Lung (tissue), 11 donors: ENCODE measurements at regions not wholly inside any gene's neighbourhood (a gene's known extent, or its start where the extent isn't known, plus 50 kb on each side); places are given as distances from the start of the nearest gene placed in this dataset.

Experiments used
- ATAC-seq: fragments of 200-7000 bp; cut with Tn5 transposase; one replicate; pipeline ENCODE4 v1.9.1; 2020; ENCODE audit warnings: moderate number of reproducible peaks; ENCODE audit not compliant: insufficient read depth, low FRiP score
- DNase-seq, 3 donors: peaks; one replicate each; pipeline ENCODE4 v3.0.0-alpha.2; 2013 to 2017
- H3K27ac ChIP-seq, 2 donors: one replicate each; pipeline ENCODE4 v1.5.1; 2013; ENCODE audit warnings: mild to moderate bottlenecking in 2 of 2, moderate library complexity in 2 of 2, control low read depth in 1 of 2, inconsistent platforms in 1 of 2, low read depth in 1 of 2, low read length in 1 of 2
- H3K27me3 ChIP-seq, 3 donors: one replicate each; pipeline ENCODE4 v1.5.1; 2013; ENCODE audit warnings: low read length in 2 of 3; ENCODE audit not compliant: control insufficient read depth in 3 of 3, insufficient read depth in 3 of 3
- H3K36me3 ChIP-seq, 4 donors: one replicate each; pipeline ENCODE4 v1.5.1; 2013; ENCODE audit warnings: low read length in 4 of 4, mild to moderate bottlenecking in 1 of 4, moderate library complexity in 1 of 4; ENCODE audit not compliant: control insufficient read depth in 4 of 4, insufficient read depth in 4 of 4
- H3K4me1 ChIP-seq, 5 donors: one replicate each; pipeline ENCODE4 v1.5.1; 2013; ENCODE audit warnings: low read length in 5 of 5, mild to moderate bottlenecking in 2 of 5, moderate library complexity in 1 of 5; ENCODE audit not compliant: control insufficient read depth in 5 of 5, insufficient read depth in 5 of 5
- H3K4me3 ChIP-seq: one replicate; pipeline ENCODE4 v1.5.1; 2013; ENCODE audit warnings: mild to moderate bottlenecking, control low read depth, moderate library complexity
- H3K9ac ChIP-seq, 2 donors: one replicate each; pipeline ENCODE4 v1.5.1; 2013; ENCODE audit warnings: low read length in 2 of 2, control low read depth in 1 of 2; ENCODE audit not compliant: insufficient read depth in 1 of 2
- H3K9me3 ChIP-seq, 4 donors: one replicate each; pipeline ENCODE4 v1.5.1; 2013; ENCODE audit warnings: low read length in 3 of 4, mild to moderate bottlenecking in 1 of 4, moderate library complexity in 1 of 4; ENCODE audit not compliant: control insufficient read depth in 4 of 4, insufficient read depth in 3 of 4
- CTCF ChIP-seq: IDR thresholded peaks from 2 replicates; pipeline ENCODE4 v1.5.1; 2012; ENCODE audit warnings: mild to moderate bottlenecking; ENCODE audit errors: control extremely low read depth, extremely low read depth
- WGBS, 2 donors: extraction: QIAGEN DNeasy Blood & Tissue Kit; methylation state at CpG; one replicate each; pipeline ENCODE4 v1.1.7; 2013; 5-methylcytosine and 5-hydroxymethylcytosine counted together
- donor health status: control.
- donor health status: control.
- donor health status: Bipolar disorder and iron deficiency.
- donor health status: healthy.
- donor health status: DM: yes; HTN: yes; CAD: no.

GRCh38 chr6:33944686-33945411 is 141.0 kb upstream of the MLN start:
- 81 to 88% methylated on average over 22 of the region's 22 CpGs for WGBS, 2 donors
- Histone ChIP-seq H3K4me3 (no peak overlapping the region), H3K9me3 (no peaks in the 10 kb centered on the region), H3K4me1 (no peaks in the 10 kb centered on the region), H3K27me3 (peaks cover 0 to 6% (median 0%) of the 10 kb centered on the region in 3 donors), H3K9ac (no peak overlapping the region), H3K36me3 (no peaks in the 10 kb centered on the region), H3K27ac (no peak overlapping the region)
- no peak for ATAC-seq
- DNase-seq: peak in 1 of 3 donors; percentile 25
- no peak for TF ChIP-seq CTCF

- no peaks in the 10 kb centered on the region for H3K36me3 ChIP-seq
- H3K9me3 ChIP-seq: peaks cover 0 to 4% (median 0%) of the 10 kb centered on the region in 4 donors
- no peak overlapping the region for H3K27ac ChIP-seq
- no peak overlapping the region for H3K4me3 ChIP-seq
- 24 to 29% methylated on average over 1 of the region's 1 CpG for WGBS, 2 donors
- no peak for TF ChIP-seq CTCF
- ATAC-seq (no peak), DNase-seq (no peak)
- H3K27me3 ChIP-seq: peaks cover 0 to 12% (median 0%) of the 10 kb centered on the region in 3 donors
- no peak overlapping the region for H3K9ac ChIP-seq
- H3K4me1 ChIP-seq: no peaks in the 10 kb centered on the region
Measured at GRCh38 chr6:33936886-33937285, 133.1 kb upstream of the MLN start.

DNA sequence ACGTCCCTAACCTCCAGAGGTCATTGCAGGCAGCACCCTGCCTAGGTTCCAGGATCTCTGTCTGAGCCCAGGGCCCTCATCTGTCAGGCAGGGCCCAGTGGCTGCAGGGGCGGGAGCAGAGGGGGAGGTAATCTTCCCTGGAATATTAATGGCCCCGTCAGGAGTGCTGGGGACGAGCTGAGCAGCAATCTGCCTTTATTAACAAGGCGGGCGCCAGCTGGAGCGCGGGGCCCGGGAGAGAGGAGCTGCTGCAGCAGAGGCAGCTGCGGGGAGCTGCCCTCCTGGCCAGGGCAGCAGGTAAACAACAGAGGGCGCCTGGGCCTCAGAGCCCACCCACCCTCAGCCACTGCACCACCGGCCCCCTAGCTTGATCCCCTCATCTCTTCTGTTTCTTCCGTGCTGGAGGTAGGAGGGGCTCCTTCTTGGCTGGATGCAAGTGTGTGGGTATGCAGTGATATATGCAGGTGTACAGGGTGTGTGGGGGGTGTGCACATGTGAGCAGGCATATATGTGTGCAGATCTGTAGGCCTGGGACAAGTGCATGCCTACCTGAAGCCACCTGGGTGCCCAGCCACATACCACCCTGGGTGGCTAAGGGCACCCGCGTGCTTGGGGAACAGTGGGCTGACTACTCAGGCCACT is 131.8 kb upstream of the MLN start:
- no peak overlapping the region for H3K9ac ChIP-seq
- no peaks in the 10 kb centered on the region for H3K36me3 ChIP-seq
- no peak for ATAC-seq
- DNase-seq: no peak
- H3K9me3 ChIP-seq: peaks cover 0 to 4% (median 0%) of the 10 kb centered on the region in 4 donors
- H3K27ac ChIP-seq: no peak overlapping the region
- peaks cover 0 to under 1% (median 0%) of the 10 kb centered on the region in 5 donors for H3K4me1 ChIP-seq
- H3K4me3 ChIP-seq: no peak overlapping the region
- WGBS, 2 donors: 64 to 67% methylated on average over 15 of the region's 15 CpGs
- TF ChIP-seq CTCF: no peak
- H3K27me3 ChIP-seq: peaks cover 0 to 6% (median 0%) of the 10 kb centered on the region in 3 donors
